HepG2 (cell line): ENCODE measurements at regions not wholly inside any gene's neighbourhood (a gene's known extent, or its start where the extent isn't known, plus 50 kb on each side); places are given as distances from the start of the nearest gene placed in this dataset.

Experiments
- EP300 ChIP-seq, 3 experiments: sonication (generic) in 1 of 3; formaldehyde crosslinking in 1 of 3; IDR thresholded peaks; 2 replicates each; pipeline versions ENCODE4 v1.5.1 to v1.6.1; 2011 to 2020; ENCODE audit warnings: low read depth in 2 of 3, low read length in 2 of 3, borderline replicate concordance in 1 of 3, improper control_type of control experiment in 1 of 3, mild to moderate bottlenecking in 1 of 3, missing genetic modification reagents in 1 of 3, moderate library complexity in 1 of 3
- ETV6 ChIP-seq: sonication (generic); formaldehyde crosslinking; conservative IDR thresholded peaks from 2 replicates; pipeline ENCODE4 v1.4.0; 2020; ENCODE audit warnings: missing genetic modification reagents
- HDAC2 ChIP-seq: sonication (generic); formaldehyde crosslinking; IDR thresholded peaks from 2 replicates; pipeline ENCODE4 v1.4.0; 2020; ENCODE audit warnings: missing genetic modification reagents
- SP140L ChIP-seq: sonication (generic); formaldehyde crosslinking; IDR thresholded peaks from 2 replicates; pipeline ENCODE4 v1.4.0; 2020; ENCODE audit warnings: missing genetic modification reagents, borderline replicate concordance

GRCh38 chr3:29077356-29077755 lies 203.5 kb upstream of the RBMS3 start:
- TF ChIP-seq SP140L (CRISPR knock-in tag) (no peak), EP300 (IDR thresholded peaks at IDR 0.05; ENCODE audit: low read depth in 2 of 2, low read length in 2 of 2) (no peak), EP300 (CRISPR knock-in tag; IDR thresholded peaks at IDR 0.05; ENCODE audit: borderline replicate concordance) (no peak), HDAC2 (CRISPR knock-in tag) (no peak), ETV6 (CRISPR knock-in tag) (no peak)
